Endothelial cell (in vitro differentiated cells): ENCODE measurements at regions not wholly inside any gene's neighbourhood (a gene's known extent, or its start where the extent isn't known, plus 50 kb on each side); places are given as distances from the start of the nearest gene placed in this dataset.

Experiments
- DNase-seq: peaks from one replicate; pipeline ENCODE4 v3.0.0; 2021; ENCODE audit warnings: low spot score
- H3K27ac Mint-ChIP-seq: one replicate; pipeline ENCODE4 v1.8.0; 2021; ENCODE audit warnings: mixed read lengths, inconsistent platforms; ENCODE audit not compliant: unreplicated experiment
- H3K27me3 Mint-ChIP-seq: one replicate; pipeline ENCODE4 v1.8.0; 2021; ENCODE audit warnings: mild to moderate bottlenecking, moderate library complexity, mixed read lengths, inconsistent platforms; ENCODE audit not compliant: unreplicated experiment
- H3K36me3 Mint-ChIP-seq: one replicate; pipeline ENCODE4 v1.8.0; 2021; ENCODE audit warnings: mild to moderate bottlenecking, low read depth, mixed read lengths, inconsistent platforms; ENCODE audit not compliant: unreplicated experiment
- H3K4me1 Mint-ChIP-seq: one replicate; pipeline ENCODE4 v1.8.0; 2021; ENCODE audit warnings: mild to moderate bottlenecking, mixed read lengths, inconsistent platforms; ENCODE audit not compliant: unreplicated experiment
- H3K4me3 Mint-ChIP-seq: one replicate; pipeline ENCODE4 v1.8.0; 2021; ENCODE audit warnings: mild to moderate bottlenecking, mixed read lengths, inconsistent platforms; ENCODE audit not compliant: unreplicated experiment
- H3K9me3 Mint-ChIP-seq: one replicate; pipeline ENCODE4 v1.8.0; 2021; ENCODE audit warnings: mixed read lengths, inconsistent platforms; ENCODE audit not compliant: unreplicated experiment
- TF ChIP-seq, protein P1 (sequence below): fragments of 200-600 bp; sonication (generic); IDR thresholded peaks from one replicate; pipeline ENCODE4 v1.5.0; 2021; ENCODE audit warnings: antibody characterized with exemption; ENCODE audit not compliant: unreplicated experiment

- H3K4me1 Mint-ChIP-seq, result no peaks in the 10 kb centered on the region
- peaks cover 7% of the 10 kb centered on the region for H3K36me3 Mint-ChIP-seq
- DNase-seq, result no peak
- TF ChIP-seq, protein P1, sequence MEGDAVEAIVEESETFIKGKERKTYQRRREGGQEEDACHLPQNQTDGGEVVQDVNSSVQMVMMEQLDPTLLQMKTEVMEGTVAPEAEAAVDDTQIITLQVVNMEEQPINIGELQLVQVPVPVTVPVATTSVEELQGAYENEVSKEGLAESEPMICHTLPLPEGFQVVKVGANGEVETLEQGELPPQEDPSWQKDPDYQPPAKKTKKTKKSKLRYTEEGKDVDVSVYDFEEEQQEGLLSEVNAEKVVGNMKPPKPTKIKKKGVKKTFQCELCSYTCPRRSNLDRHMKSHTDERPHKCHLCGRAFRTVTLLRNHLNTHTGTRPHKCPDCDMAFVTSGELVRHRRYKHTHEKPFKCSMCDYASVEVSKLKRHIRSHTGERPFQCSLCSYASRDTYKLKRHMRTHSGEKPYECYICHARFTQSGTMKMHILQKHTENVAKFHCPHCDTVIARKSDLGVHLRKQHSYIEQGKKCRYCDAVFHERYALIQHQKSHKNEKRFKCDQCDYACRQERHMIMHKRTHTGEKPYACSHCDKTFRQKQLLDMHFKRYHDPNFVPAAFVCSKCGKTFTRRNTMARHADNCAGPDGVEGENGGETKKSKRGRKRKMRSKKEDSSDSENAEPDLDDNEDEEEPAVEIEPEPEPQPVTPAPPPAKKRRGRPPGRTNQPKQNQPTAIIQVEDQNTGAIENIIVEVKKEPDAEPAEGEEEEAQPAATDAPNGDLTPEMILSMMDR, result no peak
- no peak overlapping the region for H3K4me3 Mint-ChIP-seq
- peaks cover 2% of the 10 kb centered on the region for H3K27me3 Mint-ChIP-seq
- H3K9me3 Mint-ChIP-seq, result peaks cover 27% of the 10 kb centered on the region
- H3K27ac Mint-ChIP-seq, result no peak overlapping the region
These were observed 1422.3 kb downstream of the AACS start for GRCh38 chr12:126487431-126487980.

- H3K27ac Mint-ChIP-seq, result no peak overlapping the region
- H3K27me3 Mint-ChIP-seq, result peaks cover 2% of the 10 kb centered on the region
- H3K36me3 Mint-ChIP-seq, result peaks cover 7% of the 10 kb centered on the region
- no peaks in the 10 kb centered on the region for H3K4me1 Mint-ChIP-seq
- no peak for DNase-seq
- no peak overlapping the region for H3K4me3 Mint-ChIP-seq
- H3K9me3 Mint-ChIP-seq, result peaks cover 29% of the 10 kb centered on the region
- TF ChIP-seq, protein P1, result no peak
These were observed 1423.6 kb downstream of the AACS start for GRCh38 chr12:126488806-126489205.

DNA sequence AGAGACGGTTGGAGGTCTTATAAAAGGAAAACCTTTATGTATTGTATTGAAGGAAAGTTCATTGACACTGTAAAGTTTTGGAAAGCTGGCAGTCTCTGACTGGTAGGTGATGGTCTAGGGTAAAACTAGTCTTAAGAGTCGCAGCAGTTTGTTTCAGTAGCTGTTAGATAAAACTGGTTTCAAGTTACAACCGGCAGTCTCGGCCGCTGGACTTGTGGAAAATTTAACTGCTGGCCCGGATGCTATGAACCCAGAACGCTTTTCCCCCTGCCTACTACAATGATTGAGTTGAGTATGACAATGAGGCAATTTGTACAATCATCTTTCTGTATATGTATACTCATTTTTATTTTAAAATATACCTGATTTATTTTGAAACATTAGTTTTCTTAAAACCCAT, 1426.9 kb downstream of the AACS start:
- Mint-ChIP-seq H3K4me3 (no peak overlapping the region), H3K9me3 (peaks cover 44% of the 10 kb centered on the region), H3K4me1 (no peaks in the 10 kb centered on the region), H3K36me3 (peaks cover 10% of the 10 kb centered on the region), H3K27ac (no peak overlapping the region), H3K27me3 (peaks cover 2% of the 10 kb centered on the region)
- TF ChIP-seq, protein P1, result no peak
- DNase-seq, result no peak

GRCh38 chr12:126493366-126494108, 1428.3 kb downstream of the AACS start:
- Mint-ChIP-seq H3K4me1 (no peaks in the 10 kb centered on the region), H3K27ac (no peak overlapping the region), H3K27me3 (peaks cover 4% of the 10 kb centered on the region), H3K36me3 (peaks cover 10% of the 10 kb centered on the region), H3K4me3 (no peak overlapping the region), H3K9me3 (peaks cover 43% of the 10 kb centered on the region)
- DNase-seq, result no peak
- TF ChIP-seq, protein P1, result no peak

- TF ChIP-seq, protein P1, result no peak
- no peak overlapping the region for H3K27ac Mint-ChIP-seq
- peaks cover 3% of the 10 kb centered on the region for H3K27me3 Mint-ChIP-seq
- no peak overlapping the region for H3K4me3 Mint-ChIP-seq
- peaks cover 3% of the 10 kb centered on the region for H3K36me3 Mint-ChIP-seq
- no peaks in the 10 kb centered on the region for H3K4me1 Mint-ChIP-seq
- H3K9me3 Mint-ChIP-seq, result peaks cover 49% of the 10 kb centered on the region
- no peak for DNase-seq
These were observed 1431.0 kb downstream of the AACS start for GRCh38 chr12:126496201-126496600.
